ENCODE measurements at regions not wholly inside any gene's neighbourhood (a gene's known extent, or its start where the extent isn't known, plus 50 kb on each side); places are given as distances from the start of the nearest gene placed in this dataset.

- H3K9me3 ChIP-seq (ENCODE audit: low read depth, low read length), result no peaks in the 10 kb centered on the region
- H3K27me3 ChIP-seq (ENCODE audit: insufficient read depth, low read length), result no peaks in the 10 kb centered on the region
- H4K20me1 ChIP-seq (ENCODE audit: insufficient read depth, low read length), result no peaks in the 10 kb centered on the region
- no peak overlapping the region for H2AFZ ChIP-seq (ENCODE audit: low read length)
- no peaks in the 10 kb centered on the region for H3K36me3 ChIP-seq (ENCODE audit: insufficient read depth, low read length)
- TF ChIP-seq, protein P1, sequence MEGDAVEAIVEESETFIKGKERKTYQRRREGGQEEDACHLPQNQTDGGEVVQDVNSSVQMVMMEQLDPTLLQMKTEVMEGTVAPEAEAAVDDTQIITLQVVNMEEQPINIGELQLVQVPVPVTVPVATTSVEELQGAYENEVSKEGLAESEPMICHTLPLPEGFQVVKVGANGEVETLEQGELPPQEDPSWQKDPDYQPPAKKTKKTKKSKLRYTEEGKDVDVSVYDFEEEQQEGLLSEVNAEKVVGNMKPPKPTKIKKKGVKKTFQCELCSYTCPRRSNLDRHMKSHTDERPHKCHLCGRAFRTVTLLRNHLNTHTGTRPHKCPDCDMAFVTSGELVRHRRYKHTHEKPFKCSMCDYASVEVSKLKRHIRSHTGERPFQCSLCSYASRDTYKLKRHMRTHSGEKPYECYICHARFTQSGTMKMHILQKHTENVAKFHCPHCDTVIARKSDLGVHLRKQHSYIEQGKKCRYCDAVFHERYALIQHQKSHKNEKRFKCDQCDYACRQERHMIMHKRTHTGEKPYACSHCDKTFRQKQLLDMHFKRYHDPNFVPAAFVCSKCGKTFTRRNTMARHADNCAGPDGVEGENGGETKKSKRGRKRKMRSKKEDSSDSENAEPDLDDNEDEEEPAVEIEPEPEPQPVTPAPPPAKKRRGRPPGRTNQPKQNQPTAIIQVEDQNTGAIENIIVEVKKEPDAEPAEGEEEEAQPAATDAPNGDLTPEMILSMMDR (IDR thresholded peaks at IDR 0.05; ENCODE audit: extremely low read depth, low read depth, low read length), result no peak
- no peak overlapping the region for H3K4me3 ChIP-seq (ENCODE audit: insufficient read depth, low read length)
- no peaks in the 10 kb centered on the region for H3K4me1 ChIP-seq (ENCODE audit: insufficient read depth, low read length)
- no peak for DNase-seq (ENCODE audit: insufficient read length, low spot score, missing footprints)
- H3K4me2 ChIP-seq (ENCODE audit: insufficient read depth, low read length), result no peak overlapping the region
- H3K27ac ChIP-seq (ENCODE audit: low read depth, low read length), result no peak overlapping the region
- H3K79me2 ChIP-seq (ENCODE audit: insufficient read depth, low read length), result no peaks in the 10 kb centered on the region
These were observed 461.4 kb upstream of the TSHZ3 start for GRCh38 chr19:31810536-31811109.

GRCh38 chr19:31817971-31818797 lies 468.9 kb upstream of the TSHZ3 start:
- H3K79me2 ChIP-seq (ENCODE audit: insufficient read depth, low read length), result no peaks in the 10 kb centered on the region
- H3K9me3 ChIP-seq (ENCODE audit: low read depth, low read length), result no peaks in the 10 kb centered on the region
- DNase-seq (ENCODE audit: insufficient read length, low spot score, missing footprints), result no peak
- TF ChIP-seq, protein P1 (IDR thresholded peaks at IDR 0.05; ENCODE audit: extremely low read depth, low read depth, low read length), result no peak
- no peaks in the 10 kb centered on the region for H3K4me1 ChIP-seq (ENCODE audit: insufficient read depth, low read length)
- H4K20me1 ChIP-seq (ENCODE audit: insufficient read depth, low read length), result no peaks in the 10 kb centered on the region
- no peaks in the 10 kb centered on the region for H3K27me3 ChIP-seq (ENCODE audit: insufficient read depth, low read length)
- no peak overlapping the region for H3K27ac ChIP-seq (ENCODE audit: low read depth, low read length)
- no peak overlapping the region for H3K4me2 ChIP-seq (ENCODE audit: insufficient read depth, low read length)
- H2AFZ ChIP-seq (ENCODE audit: low read length), result no peak overlapping the region
- H3K36me3 ChIP-seq (ENCODE audit: insufficient read depth, low read length), result no peaks in the 10 kb centered on the region
- H3K4me3 ChIP-seq (ENCODE audit: insufficient read depth, low read length), result no peak overlapping the region

DNA sequence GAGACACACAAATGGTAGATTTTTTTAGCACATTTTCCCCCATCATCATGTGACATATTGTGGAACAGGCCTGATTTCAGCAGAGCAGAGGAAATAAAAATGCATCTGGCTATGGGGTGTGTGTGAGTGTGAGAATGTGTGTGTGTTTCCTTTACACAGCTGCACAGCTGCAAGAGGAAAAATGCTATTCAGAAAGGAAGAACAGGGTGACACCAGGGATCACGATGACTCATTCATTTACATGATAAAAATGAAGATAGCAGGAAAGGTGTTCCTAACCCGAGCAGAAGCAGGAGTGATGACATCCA lies 469.5 kb upstream of the TSHZ3 start:
- Histone ChIP-seq H3K4me3 (ENCODE audit: insufficient read depth, low read length) (no peak overlapping the region), H3K27ac (ENCODE audit: low read depth, low read length) (no peak overlapping the region), H3K36me3 (ENCODE audit: insufficient read depth, low read length) (no peaks in the 10 kb centered on the region), H3K9me3 (ENCODE audit: low read depth, low read length) (no peaks in the 10 kb centered on the region), H3K79me2 (ENCODE audit: insufficient read depth, low read length) (no peaks in the 10 kb centered on the region), H3K4me1 (ENCODE audit: insufficient read depth, low read length) (no peaks in the 10 kb centered on the region), H4K20me1 (ENCODE audit: insufficient read depth, low read length) (no peaks in the 10 kb centered on the region), H3K27me3 (ENCODE audit: insufficient read depth, low read length) (no peaks in the 10 kb centered on the region), H2AFZ (ENCODE audit: low read length) (no peak overlapping the region), H3K4me2 (ENCODE audit: insufficient read depth, low read length) (no peak overlapping the region)
- DNase-seq (ENCODE audit: insufficient read length, low spot score, missing footprints), result no peak
- TF ChIP-seq, protein P1 (IDR thresholded peaks at IDR 0.05; ENCODE audit: extremely low read depth, low read depth, low read length), result no peak

- Histone ChIP-seq H3K4me1 (ENCODE audit: insufficient read depth, low read length) (no peaks in the 10 kb centered on the region), H4K20me1 (ENCODE audit: insufficient read depth, low read length) (no peaks in the 10 kb centered on the region), H2AFZ (ENCODE audit: low read length) (no peak overlapping the region), H3K36me3 (ENCODE audit: insufficient read depth, low read length) (no peaks in the 10 kb centered on the region), H3K4me3 (ENCODE audit: insufficient read depth, low read length) (no peak overlapping the region), H3K4me2 (ENCODE audit: insufficient read depth, low read length) (no peak overlapping the region), H3K27ac (ENCODE audit: low read depth, low read length) (no peak overlapping the region), H3K79me2 (ENCODE audit: insufficient read depth, low read length) (no peaks in the 10 kb centered on the region), H3K9me3 (ENCODE audit: low read depth, low read length) (no peaks in the 10 kb centered on the region), H3K27me3 (ENCODE audit: insufficient read depth, low read length) (no peaks in the 10 kb centered on the region)
- TF ChIP-seq, protein P1 (IDR thresholded peaks at IDR 0.05; ENCODE audit: extremely low read depth, low read depth, low read length), result no peak
- no peak for DNase-seq (ENCODE audit: insufficient read length, low spot score, missing footprints)
These were observed 470.6 kb upstream of the TSHZ3 start for GRCh38 chr19:31819837-31820236.

Data from osteoblast (primary cell).